NCI-H524 (cell line): ENCODE measurements at regions not wholly inside any gene's neighbourhood (a gene's known extent, or its start where the extent isn't known, plus 50 kb on each side); places are given as distances from the start of the nearest gene placed in this dataset.
A peak's percentile ranks its signal among the peaks of the same experiment; 100 is the strongest.

Experiments used
- DNase-seq, 2 experiments: peaks; one replicate each; lab custom pipeline; 2025; lab: John Stamatoyannopoulos, UW

DNA sequence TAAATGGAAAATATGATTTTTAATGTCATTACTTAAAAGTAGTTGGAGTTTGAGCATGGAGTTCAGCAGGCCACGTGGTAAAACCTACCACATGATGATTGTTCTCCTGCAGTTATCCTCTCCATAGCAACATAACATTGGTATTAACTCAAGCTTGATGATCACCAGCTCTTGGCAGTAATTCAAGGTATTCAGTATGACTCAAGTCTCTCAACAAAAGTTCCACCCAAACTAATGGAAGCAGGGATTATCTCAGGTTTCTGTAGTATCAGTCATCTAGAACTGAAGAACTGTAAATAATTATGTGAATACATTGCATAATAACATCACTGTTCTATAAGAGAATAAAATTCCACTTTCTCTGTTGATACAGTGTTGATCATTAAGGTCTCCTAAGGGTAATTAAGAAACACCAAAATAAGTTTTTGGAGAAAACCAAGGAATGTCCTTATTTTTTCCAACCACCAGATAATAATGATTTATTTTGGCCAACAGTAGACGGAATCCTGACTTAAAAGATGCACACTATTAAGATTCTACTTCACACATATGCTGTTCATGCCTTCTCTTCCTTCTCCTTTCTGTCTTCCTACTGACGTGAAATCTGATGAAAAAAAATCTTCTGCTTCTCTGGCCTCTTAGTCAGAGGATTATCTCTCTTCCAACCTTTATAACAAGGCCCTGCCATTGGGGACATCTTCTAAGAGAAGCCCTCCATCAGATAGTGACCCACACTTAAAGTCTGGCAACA is 1092.3 kb downstream of the EFNB2 start:
- no peak for DNase-seq

DNA sequence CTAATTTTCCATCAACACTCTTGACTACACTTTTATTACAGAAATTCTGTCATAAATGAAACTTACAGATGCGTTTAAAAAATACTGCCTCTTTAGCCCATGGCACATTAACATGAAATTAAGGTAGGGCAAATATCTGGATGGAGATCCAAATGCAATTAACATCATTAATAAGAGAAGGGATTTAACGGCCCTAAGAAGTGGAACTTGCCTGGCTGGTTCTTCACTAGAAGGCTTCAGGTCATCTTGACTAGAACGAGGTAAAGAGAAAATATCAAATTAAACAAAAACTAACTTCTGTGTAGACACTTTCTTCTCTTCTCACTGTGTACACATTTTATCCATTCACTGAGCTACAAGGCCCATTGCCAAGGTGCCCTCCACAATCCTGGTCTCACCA is 1093.4 kb downstream of the EFNB2 start:
- no peak for DNase-seq

DNA sequence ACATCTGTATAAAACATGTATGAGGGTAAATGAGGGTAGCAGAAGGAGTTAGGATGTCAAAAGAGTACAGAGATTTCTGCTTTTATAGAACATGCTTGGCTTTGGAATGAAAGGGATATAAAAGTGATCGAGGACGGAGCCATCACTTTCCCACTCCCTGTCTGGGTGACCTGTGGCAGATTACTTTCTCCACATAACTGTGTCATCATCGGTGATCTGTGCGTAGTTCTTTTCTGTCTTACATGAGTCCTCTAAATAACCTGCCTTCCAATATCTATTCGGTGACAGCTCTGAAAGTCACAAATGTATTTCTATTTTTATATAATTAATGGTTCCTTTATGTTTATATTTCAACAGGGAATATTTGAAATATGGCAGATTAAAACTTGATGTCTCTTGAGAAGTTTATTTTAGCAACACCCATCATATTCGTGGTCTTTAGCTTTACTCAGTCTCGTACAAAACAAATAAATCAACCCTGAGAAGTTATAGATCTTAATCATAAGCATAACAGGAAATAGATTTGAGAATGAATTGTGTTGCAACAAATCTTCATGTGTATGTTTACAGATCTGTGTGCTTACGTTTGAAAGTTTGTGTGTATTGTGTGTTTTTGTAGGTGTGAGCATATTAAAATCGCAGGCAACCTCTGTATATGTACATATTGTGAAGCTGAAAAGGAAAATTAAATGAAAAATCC is 1094.3 kb downstream of the EFNB2 start:
- no peak for DNase-seq

DNA sequence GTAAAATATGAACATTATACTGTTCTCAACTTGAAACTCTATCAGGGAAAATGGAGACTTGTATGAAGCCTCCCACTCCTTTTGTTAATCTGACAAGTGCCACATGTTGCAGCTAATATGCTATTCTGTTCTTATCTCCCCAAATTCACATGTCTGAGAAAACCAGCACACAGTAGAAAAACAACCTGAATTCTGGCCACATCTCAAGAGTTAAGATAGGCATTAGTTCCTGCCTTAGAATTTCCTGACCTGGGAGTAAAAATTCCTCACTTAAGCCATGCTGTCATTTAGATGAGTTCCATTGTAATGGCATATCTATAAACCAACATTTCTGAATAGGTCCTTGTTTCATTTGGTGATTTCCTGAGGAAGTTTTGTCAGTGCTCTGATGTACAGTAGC is 1098.5 kb downstream of the EFNB2 start:
- DNase-seq = peak in 1 of 2 experiments; percentile 15

DNA sequence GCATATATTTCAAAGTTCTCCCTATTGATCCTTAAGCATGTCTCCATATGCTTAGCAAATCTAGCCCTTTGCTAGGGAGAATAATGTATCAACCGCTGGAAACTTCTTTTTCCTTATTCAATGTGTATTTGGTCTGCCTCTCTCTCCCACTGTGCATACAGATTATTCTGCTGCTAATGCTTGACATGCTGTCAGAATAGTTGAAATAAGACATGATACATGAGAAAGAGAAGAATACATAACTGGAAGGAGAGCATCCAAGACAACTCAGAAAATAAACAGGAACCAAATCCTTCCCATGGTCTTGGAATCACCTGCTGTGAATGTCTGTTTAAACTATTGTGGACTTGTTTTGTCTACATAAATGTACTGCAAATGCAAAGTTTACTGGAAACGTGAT is 1103.0 kb downstream of the EFNB2 start:
- DNase-seq = no peak

DNA sequence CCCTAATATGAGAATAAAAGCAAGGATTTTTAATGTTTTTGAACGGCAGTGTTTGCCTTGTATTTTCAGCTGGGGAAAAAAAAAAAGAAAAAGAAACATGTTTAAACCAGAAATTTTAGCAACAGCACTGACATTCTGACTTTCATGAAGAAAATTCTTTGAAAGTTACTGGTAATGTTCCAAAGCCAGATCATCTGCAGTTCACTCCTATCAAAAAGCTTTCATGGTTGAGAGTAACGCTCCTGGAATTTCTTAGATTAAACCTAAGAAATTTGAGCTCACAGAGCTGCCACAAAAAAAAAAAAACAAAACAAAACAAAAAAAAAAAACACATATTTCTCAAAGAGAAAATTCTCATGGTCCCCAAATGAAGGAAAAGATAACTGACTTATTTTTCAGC is 1106.7 kb downstream of the EFNB2 start:
- no peak for DNase-seq

DNA sequence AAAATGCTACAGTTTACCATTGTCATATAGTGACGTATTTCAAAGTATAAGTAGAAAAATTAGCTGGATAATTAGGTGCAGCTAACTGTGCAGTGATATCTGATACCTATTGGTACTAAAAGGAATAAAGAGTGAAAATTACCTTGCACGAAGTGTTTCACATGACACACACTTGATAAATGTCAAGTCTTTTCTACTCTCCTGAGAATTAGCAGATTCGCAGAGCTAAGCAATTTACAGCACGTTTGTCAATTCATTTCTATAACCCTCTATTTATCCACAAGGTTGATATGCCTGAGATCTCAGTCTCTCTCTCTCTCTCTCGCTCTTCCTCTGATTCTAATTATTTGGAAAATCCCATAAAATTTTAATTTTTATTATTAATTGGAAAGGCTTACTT is 1109.0 kb downstream of the EFNB2 start:
- no peak for DNase-seq

DNA sequence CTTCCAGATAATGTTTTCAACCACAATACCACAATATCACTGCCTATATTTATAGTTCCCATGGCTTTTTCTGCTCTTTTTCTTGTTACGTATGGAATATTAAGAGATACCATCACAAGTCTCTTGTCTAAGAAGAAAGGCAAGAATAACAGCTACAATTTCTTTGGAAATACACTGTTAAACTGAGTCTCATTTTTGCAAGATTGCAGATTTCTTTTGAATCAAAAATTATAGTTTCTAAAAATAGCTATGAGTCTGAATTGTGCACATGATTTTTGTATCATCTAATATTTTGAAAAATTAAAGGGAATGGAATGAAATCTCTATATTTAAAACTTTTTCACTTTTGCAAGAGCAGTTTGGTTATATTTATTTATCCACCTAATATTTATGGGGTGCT is 1120.8 kb downstream of the EFNB2 start:
- no peak for DNase-seq

DNA sequence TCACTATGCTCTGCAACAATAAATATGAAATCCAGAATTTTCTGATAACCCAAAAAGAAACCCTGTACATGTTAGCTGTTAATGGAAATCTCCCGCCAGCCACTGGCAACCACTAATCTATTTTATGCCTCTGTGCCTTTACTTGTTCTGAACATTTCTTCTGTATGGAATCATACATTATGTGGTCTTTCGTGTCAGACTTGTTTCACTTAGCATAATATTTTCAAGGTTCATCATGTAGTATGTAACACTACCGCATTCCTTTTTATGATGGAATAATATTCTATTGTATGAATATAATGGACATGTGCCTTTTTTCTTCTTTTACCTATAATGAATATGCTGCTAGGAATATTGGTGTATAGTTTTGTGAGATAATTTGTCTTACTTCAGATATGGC is 1123.3 kb downstream of the EFNB2 start:
- DNase-seq = no peak

DNA sequence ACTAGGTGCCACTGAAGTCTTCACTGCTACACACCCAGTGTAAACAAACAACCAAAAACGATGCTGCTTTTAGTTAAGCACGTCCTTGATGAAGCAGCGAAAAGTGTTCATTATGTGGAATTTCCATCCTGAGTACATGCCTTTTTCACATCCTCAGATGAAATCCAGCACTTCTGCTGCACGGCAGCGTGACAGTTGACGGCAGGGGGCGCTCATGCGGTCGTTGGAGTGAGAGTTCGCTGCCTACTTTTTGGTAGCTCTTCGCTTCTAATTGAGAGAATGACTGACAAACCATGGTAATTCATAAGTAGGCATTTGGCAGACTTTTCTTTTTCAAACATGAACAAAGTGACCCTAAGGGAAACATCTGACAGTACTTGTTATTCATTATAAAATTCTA is 1124.9 kb downstream of the EFNB2 start:
- no peak for DNase-seq

DNA sequence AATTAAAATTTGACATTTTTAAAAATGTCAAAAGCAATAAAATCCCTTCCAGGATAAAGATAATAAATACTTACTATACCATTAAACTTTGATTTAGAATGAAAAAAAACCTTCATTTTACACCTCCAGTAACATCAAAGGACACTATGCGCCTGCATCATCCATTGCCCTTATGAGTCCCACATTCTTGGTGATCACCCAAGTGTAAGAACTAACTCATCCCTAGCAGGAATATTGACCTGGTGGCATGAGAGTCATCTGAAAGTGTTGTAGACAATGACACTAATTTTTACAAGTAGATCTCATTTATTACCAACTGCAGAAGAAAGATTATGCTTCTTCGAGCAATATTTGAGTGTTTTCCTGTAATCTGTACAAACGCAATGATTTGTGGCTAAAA is 1128.9 kb downstream of the EFNB2 start:
- DNase-seq = no peak

DNA sequence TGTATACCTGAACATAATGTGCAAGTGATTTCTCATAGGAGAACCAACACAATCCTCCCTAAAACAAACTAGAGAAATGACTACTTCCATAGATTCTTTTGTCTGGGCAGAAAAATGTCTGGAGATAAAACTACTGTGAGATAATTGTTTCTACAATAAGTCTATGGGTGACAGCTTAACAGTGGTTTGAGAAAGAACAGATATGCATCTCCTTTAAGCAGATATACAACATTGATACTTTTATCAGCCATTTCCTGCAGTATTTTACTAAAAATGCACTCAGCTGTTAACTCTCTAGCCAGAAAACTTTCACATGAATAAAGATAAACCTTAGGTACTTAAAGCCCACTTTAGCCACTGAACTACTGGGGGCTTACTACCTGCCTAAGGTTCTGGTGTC is 1132.4 kb downstream of the EFNB2 start:
- DNase-seq = no peak

DNA sequence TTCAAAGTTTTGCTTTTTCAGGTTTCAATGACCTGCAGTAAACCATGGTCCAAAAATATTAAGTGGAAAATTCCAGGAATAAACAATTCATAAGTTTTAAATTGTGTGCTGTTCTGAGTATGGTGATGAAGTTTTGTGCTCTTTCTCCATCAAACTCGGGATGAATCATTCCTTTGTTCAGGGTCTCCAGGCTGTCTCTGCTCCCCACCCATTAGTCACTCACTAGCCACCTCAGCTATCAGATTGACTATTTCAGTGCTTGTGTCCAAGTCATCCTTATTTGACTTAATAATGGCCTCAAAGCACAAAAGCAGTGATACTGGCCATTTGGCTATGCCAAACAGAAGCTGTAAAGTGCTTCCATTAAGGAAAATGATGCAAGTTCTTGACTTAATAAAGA is 1140.4 kb downstream of the EFNB2 start:
- no peak for DNase-seq

DNA sequence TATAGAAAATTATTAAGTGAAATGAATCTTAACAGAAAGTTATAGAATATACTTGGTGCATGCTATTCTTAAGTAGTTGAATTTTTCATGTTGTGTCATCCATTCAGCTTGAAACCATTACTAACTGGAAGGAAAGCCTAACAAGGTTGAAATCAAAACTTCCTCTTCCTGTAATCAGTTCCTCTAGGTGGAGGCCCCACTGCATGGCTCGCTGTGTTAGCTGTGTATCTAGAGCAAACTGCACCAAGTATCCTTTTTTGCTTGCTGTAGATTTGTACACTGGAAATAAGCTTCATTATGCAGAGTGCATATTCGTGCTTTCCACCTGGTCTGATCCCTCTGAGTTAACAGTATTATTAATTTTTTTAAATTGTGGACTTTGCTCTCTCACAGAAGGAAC is 1146.1 kb downstream of the EFNB2 start:
- DNase-seq = no peak

DNA sequence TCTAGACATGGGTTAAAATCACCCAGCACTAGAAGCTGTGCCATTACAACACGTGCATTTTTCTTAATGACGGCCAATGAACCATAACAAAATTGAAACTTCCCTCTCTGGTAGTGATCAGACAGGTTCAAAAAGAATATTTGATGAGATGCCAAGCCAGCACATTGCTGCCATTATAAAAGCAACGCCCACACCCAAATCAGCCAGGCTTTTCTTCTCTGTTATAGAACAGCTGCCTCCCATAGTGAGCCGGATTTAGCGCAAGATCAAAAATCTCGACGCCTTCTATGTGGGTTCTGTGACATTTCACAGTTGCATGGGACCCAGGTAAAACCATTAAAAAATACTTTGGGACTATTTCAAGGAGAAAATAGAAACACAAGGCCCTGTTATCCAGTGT is 1158.0 kb downstream of the EFNB2 start:
- DNase-seq = no peak

DNA sequence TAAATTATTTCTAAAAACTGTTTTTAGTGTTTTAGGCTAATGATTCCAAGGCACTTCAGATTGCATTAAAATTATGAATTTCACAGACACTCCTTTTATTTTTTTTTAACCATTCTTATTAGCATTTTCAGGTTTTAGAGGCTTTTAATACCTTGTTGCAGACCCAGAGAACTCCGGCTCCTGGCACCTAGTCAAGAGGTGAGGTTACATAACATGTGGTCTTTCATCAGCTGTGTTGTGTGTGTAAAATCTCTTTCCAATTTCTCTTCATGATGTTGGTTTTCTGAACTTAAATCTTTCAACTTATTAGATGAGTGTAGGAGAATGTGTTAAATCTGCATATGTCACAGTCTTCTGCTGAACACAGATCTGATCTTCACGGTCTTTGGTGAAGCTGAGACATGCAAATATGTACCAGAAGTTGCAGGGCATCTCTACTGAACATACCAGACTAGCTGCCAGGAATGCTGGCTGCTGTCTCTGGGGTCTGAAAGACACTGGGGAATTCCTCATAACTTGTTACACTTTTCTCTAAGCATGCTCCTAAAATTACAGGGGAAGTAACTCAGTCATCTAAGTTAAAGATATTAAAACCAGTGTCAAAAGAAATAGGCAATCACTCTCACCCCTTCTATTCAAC is 1165.3 kb downstream of the EFNB2 start:
- no peak for DNase-seq

DNA sequence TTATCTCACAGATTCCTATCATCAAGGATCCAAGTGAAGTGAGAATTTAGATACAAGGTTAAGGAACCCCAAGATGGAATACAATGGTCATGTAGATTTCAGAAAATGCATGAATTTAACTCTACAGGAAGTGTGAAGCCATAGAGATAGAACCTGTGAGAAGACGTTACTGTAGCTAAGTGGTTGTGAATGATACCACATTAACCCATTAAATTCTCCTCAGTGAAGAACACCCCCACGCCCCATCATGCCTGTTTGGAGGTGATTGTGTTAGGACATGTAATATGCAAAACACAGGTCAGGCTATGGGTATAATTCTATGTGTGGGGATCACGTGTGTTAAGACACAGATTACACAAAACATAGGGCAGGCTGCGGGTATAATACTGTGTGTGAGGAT is 1166.7 kb downstream of the EFNB2 start:
- no peak for DNase-seq

DNA sequence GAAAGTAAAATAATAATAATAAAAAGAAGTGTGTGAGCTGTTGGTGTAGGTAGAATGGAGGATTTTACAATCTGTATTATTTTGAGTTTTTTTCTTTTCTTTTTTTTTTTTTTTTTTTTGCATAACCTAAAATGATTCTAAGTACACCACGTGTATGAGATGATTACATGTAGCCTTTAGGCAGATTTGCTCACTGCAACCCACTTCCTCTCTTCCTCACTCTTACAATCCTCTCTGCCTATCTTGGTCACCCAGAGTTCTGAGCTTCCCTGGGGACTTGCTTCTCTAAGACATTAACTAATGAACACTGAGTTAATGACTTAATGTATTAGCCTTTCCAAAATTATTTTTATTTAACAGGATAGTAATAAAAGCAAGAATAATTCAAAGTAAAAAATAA is 1169.6 kb downstream of the EFNB2 start:
- no peak for DNase-seq

DNA sequence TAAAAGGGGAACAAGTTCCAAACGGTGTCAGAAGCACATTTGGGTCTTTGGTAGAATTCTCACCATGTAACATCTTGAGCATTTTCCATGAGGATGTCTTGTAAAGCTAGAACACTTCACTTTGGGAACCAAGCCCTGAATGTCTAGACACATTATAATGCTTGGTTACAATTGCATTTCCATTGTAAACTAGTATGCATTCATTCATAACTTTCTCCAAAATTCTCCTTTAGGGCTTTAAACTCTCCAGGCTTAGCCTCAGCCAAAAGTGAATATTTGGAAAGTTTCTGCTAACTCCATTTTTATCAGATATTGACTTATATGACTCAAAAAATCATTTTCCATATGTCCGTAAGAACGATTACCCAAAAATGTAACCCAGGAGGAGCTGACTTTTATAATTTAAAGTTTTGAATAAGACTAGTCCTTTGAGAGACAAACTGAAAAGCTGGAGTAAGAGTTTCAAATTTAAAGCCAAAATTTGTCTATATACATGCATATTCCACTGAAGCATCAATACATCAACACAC is 1170.4 kb downstream of the EFNB2 start:
- DNase-seq = no peak

DNA sequence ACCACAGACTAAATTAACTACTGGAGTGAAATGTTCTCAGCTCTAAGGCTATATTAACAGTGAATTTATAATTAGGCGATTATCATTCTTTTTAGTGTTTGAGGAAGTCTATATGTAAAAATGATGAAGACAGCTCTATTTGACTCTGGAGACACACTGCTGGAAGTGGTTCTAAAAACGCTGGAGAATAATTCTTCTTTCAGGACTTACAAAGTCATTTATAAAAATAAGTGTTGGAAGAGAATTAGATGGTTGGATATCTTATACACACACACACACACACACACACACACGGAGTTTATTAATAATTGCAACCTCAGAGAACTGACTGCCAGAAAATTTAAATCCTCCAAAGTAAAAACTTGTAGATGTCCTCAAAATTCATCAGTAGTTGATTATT is 1171.3 kb downstream of the EFNB2 start:
- DNase-seq = no peak

DNA sequence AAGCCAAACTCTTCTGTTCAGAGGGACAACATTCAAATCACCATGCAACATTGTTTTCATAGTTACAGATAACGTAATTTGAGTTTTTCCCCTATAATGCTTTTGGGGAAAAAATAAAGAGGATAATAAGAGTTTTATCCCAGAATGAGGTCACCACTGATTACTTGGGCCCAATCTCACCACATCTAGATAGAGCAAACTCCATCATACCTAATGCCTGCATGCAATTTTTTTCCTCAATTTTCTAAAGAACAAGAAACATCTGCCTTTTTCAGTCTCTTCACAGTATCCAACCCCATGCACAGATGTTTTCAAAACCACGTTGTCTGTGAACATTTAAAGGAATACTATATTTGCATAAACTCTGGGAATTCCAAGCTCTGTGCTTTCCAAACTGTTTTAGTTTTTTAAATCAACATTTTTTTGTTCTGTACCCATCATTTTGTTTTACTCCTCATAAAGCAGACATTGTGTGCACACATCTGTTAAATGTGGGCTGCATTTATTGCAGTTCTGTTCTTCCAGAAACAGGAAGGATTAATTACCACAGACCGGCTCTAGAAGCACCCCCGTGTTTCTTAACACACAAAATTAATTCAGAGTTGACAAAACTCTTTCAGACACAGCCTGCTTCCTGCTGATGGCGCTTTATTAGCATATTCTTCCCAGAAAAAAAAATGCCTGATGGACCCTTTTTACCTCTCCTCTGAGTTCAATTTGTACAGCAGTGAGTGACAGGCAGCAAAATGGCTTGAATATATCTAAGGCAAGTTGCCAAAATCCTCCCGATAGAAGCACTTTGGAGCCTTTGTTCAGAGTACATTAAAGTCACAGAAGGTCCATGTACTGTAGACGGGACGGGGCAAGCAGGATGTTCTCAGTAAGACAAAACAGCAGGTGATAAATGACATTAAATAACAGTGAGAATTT is 1171.9 kb downstream of the EFNB2 start:
- no peak for DNase-seq

DNA sequence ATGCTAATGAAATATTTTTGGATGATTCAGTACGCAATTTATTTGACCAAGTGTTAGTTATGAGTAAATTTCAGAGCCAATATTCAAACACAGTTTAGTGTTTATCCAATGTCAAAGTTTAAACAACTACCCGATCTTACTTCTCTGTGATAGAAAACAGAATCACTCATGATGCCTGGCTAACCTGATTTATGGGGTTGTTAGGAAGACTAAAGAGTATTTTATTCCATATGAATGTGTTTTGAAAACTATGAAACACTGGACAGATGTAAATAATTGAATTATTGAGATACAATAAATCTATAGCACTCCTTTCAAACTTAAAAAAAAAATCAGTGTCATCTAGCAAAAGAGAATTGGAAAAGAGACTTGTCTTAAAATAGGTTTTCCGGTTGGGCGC is 1181.8 kb downstream of the EFNB2 start:
- no peak for DNase-seq
